ENCODE measurements at regions not wholly inside any gene's neighbourhood (a gene's known extent, or its start where the extent isn't known, plus 50 kb on each side); places are given as distances from the start of the nearest gene placed in this dataset.

GRCh38 chr2:129737660-129738527 lies 241.6 kb upstream of the RAB6C start:
- TF ChIP-seq CTCF (IDR thresholded peaks at IDR 0.05) (no peak), POLR2A (IDR thresholded peaks at IDR 0.05) (no peak)

All from thyroid gland (tissue), 4 donors.